ENCODE measurements at regions not wholly inside any gene's neighbourhood (a gene's known extent, or its start where the extent isn't known, plus 50 kb on each side); places are given as distances from the start of the nearest gene placed in this dataset.

GRCh38 chr13:42658019-42658418, 84.1 kb downstream of the TNFSF11 start:
- DNase-seq (ENCODE audit: low read depth) = no peak

GRCh38 chr13:42660333-42660965, 86.5 kb downstream of the TNFSF11 start:
- DNase-seq (ENCODE audit: low read depth) = peak; percentile 11

GRCh38 chr13:42667638-42668037, 93.7 kb downstream of the TNFSF11 start:
- DNase-seq (ENCODE audit: low read depth) = no peak

- DNase-seq (ENCODE audit: low read depth) = no peak
Measured at GRCh38 chr13:42671502-42671901, 97.5 kb downstream of the TNFSF11 start.

GRCh38 chr13:42673677-42674076, 99.7 kb downstream of the TNFSF11 start:
- DNase-seq (ENCODE audit: low read depth) = no peak

- DNase-seq (ENCODE audit: low read depth) = no peak
Measured at GRCh38 chr13:42680748-42681147, 100.6 kb upstream of the FAM216B start.

GRCh38 chr13:42681326-42682100, 99.9 kb upstream of the FAM216B start:
- DNase-seq (ENCODE audit: low read depth) = no peak

- DNase-seq (ENCODE audit: low read depth) = no peak
Measured at GRCh38 chr13:42684226-42684625, 97.2 kb upstream of the FAM216B start.

GRCh38 chr13:42685751-42686150, 95.6 kb upstream of the FAM216B start:
- DNase-seq (ENCODE audit: low read depth) = no peak

- no peak for DNase-seq (ENCODE audit: low read depth)
Measured at GRCh38 chr13:42686165-42686564, 95.2 kb upstream of the FAM216B start.

GRCh38 chr13:42688821-42689220, 92.6 kb upstream of the FAM216B start:
- DNase-seq (ENCODE audit: low read depth) = no peak

GRCh38 chr13:42696191-42696590, 85.2 kb upstream of the FAM216B start:
- DNase-seq (ENCODE audit: low read depth) = peak; percentile 14

GRCh38 chr13:42699912-42700311, 81.5 kb upstream of the FAM216B start:
- no peak for DNase-seq (ENCODE audit: low read depth)

GRCh38 chr13:42702716-42703115, 78.7 kb upstream of the FAM216B start:
- no peak for DNase-seq (ENCODE audit: low read depth)

GRCh38 chr13:42703740-42704139, 77.6 kb upstream of the FAM216B start:
- DNase-seq (ENCODE audit: low read depth) = no peak

- DNase-seq (ENCODE audit: low read depth) = no peak
Measured at GRCh38 chr13:42706286-42706685, 75.1 kb upstream of the FAM216B start.

- DNase-seq (ENCODE audit: low read depth) = peak; percentile 38
Measured at GRCh38 chr13:42707048-42707447, 74.3 kb upstream of the FAM216B start.

GRCh38 chr13:42707586-42707985, 73.8 kb upstream of the FAM216B start:
- peak; percentile 47 for DNase-seq (ENCODE audit: low read depth)

- no peak for DNase-seq (ENCODE audit: low read depth)
Measured at GRCh38 chr13:42708391-42708790, 73.0 kb upstream of the FAM216B start.

GRCh38 chr13:42709276-42709675, 72.1 kb upstream of the FAM216B start:
- DNase-seq (ENCODE audit: low read depth) = no peak

- DNase-seq (ENCODE audit: low read depth) = no peak
Measured at GRCh38 chr13:42715909-42716308, 65.5 kb upstream of the FAM216B start.

- no peak for DNase-seq (ENCODE audit: low read depth)
Measured at GRCh38 chr13:42717176-42717575, 64.2 kb upstream of the FAM216B start.

GRCh38 chr13:42720113-42720857, 61.1 kb upstream of the FAM216B start:
- peak; percentile 99 for DNase-seq (ENCODE audit: low read depth)
